C4-2B (cell line): ENCODE measurements at regions not wholly inside any gene's neighbourhood (a gene's known extent, or its start where the extent isn't known, plus 50 kb on each side); places are given as distances from the start of the nearest gene placed in this dataset.

Source experiments
- ZFX ChIP-seq: fragments of 450-650 bp; IDR thresholded peaks from 2 replicates; pipeline ENCODE4 v1.6.1; 2017
- TF ChIP-seq, protein P1 (sequence below): fragments of 450-650 bp; conservative IDR thresholded peaks from 2 replicates; pipeline ENCODE4 v1.5.1; 2017; ENCODE audit warnings: mild to moderate bottlenecking

DNA sequence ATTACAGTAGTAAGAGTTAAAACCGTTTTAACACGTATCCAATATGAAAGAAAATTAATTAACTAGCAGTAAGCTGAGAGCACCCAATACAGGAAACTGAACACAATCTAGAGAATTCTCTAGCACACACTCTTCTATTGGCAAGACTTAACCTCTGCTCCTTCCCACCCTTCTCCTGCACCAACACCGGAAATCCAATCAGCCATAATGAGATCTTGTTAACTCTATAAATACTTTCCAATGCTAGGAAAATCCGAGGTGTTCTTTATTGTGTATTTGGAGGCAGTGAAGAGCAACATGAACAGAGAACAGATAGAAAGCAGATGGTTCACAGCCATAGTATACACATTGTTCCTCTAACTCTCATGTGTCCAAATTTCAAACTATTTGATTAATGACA, 591.7 kb downstream of the CETN3 start:
- TF ChIP-seq, protein P1, sequence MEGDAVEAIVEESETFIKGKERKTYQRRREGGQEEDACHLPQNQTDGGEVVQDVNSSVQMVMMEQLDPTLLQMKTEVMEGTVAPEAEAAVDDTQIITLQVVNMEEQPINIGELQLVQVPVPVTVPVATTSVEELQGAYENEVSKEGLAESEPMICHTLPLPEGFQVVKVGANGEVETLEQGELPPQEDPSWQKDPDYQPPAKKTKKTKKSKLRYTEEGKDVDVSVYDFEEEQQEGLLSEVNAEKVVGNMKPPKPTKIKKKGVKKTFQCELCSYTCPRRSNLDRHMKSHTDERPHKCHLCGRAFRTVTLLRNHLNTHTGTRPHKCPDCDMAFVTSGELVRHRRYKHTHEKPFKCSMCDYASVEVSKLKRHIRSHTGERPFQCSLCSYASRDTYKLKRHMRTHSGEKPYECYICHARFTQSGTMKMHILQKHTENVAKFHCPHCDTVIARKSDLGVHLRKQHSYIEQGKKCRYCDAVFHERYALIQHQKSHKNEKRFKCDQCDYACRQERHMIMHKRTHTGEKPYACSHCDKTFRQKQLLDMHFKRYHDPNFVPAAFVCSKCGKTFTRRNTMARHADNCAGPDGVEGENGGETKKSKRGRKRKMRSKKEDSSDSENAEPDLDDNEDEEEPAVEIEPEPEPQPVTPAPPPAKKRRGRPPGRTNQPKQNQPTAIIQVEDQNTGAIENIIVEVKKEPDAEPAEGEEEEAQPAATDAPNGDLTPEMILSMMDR: no peak
- TF ChIP-seq ZFX: no peak
